Mesenteric fat pad (tissue), 1 donor: ENCODE measurements at regions not wholly inside any gene's neighbourhood (a gene's known extent, or its start where the extent isn't known, plus 50 kb on each side); places are given as distances from the start of the nearest gene placed in this dataset.
"Not testable (repeated sequence)": the region's sequence is repeated elsewhere in the genome, so short reads cannot be mapped to it uniquely, and the experiment has no call there.

ENCODE experiments used
- DNase-seq: peaks from one replicate; pipeline ENCODE4 v3.0.0-alpha.2; 2020; ENCODE audit warnings: low spot score
- donor health status: DM: yes; HTN: yes; CAD: no.

DNA sequence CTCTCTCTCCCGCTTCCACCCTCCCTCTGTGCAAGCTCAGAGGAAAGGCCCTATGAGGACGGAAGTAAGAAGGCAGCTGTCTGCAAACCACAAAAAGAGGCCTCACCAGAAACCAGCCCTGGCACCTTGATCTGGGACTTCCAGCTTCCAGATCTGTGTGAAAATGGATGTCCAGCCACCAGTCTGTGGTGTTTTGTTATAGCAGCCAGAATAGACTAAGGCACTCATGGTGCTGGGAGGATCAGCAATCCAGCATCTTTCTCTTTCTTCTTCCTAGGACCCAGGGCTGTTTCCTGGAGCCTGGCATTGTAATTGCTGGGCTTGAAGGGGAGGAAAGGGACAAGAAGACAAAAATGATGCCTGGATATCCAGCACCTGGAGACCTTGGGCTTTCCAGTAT is 122.5 kb downstream of the SOCS6 start:
- no peak for DNase-seq

GRCh38 chr18:70405052-70405451 is 116.2 kb downstream of the SOCS6 start:
- DNase-seq: no peak

GRCh38 chr18:70400476-70400875 is 111.6 kb downstream of the SOCS6 start:
- DNase-seq: no peak

GRCh38 chr18:70398076-70398475 is 109.2 kb downstream of the SOCS6 start:
- no peak for DNase-seq

GRCh38 chr18:70397259-70397925 is 108.5 kb downstream of the SOCS6 start:
- DNase-seq: no peak

DNA sequence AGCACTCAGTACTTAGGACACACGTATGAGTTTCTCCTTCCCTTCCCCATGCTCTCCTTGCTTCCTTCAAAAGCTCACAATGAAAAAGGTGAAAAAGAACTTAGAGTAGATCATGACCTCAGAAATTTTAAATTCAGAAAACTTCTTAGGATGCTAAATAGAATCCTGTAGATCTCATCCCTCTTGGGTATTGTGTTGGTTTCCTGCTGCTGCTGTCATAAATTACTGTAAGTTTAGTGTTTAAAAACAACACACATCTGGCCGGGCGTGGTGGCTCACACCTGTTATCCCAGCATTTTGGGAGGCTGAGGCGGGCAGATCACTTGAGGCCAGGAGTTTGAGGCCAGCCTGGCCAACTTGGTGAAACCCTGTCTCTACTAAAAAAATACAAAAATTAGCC is 106.9 kb downstream of the SOCS6 start:
- DNase-seq: not testable (repeated sequence)

GRCh38 chr18:70394672-70395071 is 105.8 kb downstream of the SOCS6 start:
- DNase-seq: no peak

GRCh38 chr18:70390371-70391090 is 101.7 kb downstream of the SOCS6 start:
- DNase-seq: no peak

DNA sequence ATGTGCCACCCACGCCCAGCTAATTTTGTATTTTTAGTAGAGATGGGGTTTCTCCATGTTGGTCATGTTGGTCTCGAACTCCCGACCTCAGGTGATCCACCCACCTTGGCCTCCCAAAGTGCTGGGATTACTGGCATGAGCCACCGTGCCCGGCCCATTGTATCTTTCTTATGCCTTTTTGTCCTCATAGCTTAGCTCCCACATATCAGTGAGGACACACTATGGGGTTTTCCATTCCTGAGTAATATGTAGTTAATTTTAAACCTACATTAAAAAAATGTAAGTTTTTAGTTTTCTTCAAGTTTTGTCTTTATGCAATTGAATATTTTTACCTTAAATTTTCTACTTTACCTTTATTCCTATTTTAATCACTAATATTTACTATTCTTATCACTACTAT is 100.2 kb downstream of the SOCS6 start:
- DNase-seq: not testable (repeated sequence)

- no peak for DNase-seq
Observed at GRCh38 chr18:70387027-70387426, 98.2 kb downstream of the SOCS6 start.

DNA sequence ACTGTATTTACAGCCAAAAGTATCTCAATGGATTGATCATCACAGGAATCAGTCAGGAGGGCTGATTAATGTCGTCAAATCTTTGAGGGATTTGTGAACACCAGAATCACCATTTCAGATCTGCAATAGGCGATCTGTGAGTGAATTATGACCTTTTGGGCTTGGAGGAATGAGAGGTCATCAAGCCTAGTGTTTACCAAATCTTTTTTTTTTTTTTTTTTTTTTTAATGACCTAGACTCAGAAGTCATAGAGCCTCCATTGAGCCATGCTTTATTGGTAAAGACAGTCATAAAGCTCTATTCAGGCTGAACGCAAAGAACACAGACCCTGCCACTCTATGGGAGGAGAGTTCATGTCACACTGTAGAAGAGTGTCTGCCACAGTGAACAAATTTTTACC is 97.7 kb downstream of the SOCS6 start:
- DNase-seq: no peak

DNA sequence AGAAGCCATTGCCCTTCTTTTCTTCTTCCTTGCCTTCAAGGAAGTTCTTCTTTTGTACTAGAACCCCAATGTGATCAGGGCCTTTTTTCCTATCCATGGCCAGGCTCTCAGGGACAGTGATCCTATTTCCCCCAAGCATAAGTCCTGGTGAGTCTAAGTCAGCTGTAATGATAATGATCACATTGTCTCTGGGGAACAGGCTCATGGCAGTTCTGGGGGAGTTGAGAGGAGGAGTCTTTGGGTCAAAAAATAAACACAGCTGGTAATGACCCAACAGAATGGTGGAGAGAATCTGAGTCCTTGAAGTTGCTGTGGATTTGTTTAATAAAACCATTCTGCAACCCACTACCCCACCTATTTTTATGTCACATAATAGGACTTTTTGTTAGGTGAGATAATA is 96.6 kb downstream of the SOCS6 start:
- no peak for DNase-seq

DNA sequence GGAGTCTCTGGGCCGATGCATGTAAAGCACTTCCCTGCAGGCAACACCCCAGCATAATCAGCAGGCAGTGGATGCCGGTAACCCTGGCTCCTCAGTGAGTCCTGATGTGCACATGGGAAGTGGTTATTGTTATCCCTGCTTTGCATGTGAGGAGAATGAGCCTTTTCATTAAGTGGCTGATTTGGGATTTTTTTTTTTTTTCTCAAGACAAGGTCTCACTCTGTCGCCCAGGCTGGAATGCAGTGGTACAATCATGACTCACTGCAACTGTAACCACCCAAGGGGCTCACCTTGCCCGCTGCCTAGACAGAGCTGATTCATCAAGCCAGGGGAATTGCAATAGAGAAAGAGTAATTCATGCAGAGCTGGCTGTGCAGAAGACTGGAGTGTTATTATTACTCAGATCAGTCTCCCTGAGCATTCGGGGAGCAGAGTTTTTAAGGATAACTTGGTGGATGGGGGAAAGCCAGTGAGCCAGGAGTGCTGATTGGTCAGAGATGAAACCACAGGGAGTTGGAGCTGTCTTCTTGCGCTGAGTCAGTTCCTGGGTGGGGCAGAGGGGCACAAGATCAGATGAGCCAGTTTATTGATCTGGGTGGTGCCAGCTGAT is 95.4 kb downstream of the SOCS6 start:
- DNase-seq: no peak

- no peak for DNase-seq
Observed at GRCh38 chr18:70382992-70383717, 94.3 kb downstream of the SOCS6 start.

DNA sequence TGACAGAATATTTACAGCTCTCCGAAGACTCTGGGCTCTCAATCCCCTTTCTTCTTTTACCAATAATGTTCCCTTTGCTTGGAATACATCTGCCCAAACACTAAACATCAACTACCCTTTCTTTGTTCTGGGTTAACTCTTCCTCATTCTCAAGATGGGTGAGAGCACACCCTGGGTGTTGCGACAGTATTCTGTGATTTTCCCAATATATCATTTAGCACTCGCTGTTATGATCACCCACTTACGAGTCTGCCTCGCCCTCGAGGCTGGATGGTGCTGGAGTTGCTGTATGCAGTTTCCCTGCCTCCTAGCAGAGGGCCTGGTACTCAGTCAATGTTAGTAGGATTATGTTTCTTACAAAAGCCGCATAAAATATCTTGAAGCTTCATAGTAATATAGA is 93.2 kb downstream of the SOCS6 start:
- no peak for DNase-seq

GRCh38 chr18:70380915-70381896 is 92.4 kb downstream of the SOCS6 start:
- DNase-seq: no peak
